ENCODE measurements at regions not wholly inside any gene's neighbourhood (a gene's known extent, or its start where the extent isn't known, plus 50 kb on each side); places are given as distances from the start of the nearest gene placed in this dataset.

DNA sequence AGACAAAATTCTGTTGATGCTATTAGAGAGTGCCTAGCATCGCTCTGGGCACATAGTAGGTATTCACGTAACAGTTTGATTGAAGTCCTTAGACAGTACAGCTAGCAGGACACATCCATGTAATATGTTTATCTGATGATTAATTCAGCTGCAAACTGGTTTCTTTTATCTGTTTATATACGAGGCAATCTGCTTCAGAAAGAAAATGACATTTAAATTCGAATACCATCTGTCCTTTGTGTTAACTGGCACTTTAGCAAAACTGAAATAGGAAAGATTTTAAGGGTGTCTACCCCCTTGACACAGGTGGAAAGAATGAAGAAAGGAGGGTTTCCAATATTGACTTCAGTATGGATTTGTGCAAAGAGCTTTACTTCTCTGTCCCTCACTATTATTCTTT, 192.5 kb downstream of the MFSD1 start:
- CTCF ChIA-PET (ENCODE audit: low intra/inter-chr PET ratio) = no interaction called here
- Histone ChIP-seq H3K27ac (ENCODE audit: extremely low read depth, low read depth, low read length) (no peak overlapping the region), H3K4me3 (no peak overlapping the region), H3K4me2 (ENCODE audit: insufficient read depth, low read length) (no peak overlapping the region), H3K9me3 (replicated peaks; ENCODE audit: control insufficient read depth, insufficient read depth, low read depth, low read length) (no peaks in the 10 kb centered on the region), H4K20me1 (replicated peaks; ENCODE audit: control insufficient read depth, insufficient read depth, low read length) (no peaks in the 10 kb centered on the region), H3K4me1 (replicated peaks in 1 of 2; ENCODE audit: control insufficient read depth in 2 of 2, insufficient read depth in 2 of 2, low read length in 2 of 2) (no peaks in the 10 kb centered on the region), H3K36me3 (ENCODE audit: control insufficient read depth, insufficient read depth, low read length) (no peaks in the 10 kb centered on the region), H3K9me1 (ENCODE audit: control insufficient read depth, insufficient read depth, low read length) (no peaks in the 10 kb centered on the region), H3K79me2 (ENCODE audit: control insufficient read depth, insufficient read depth, low read length) (no peaks in the 10 kb centered on the region), H3K27me3 (ENCODE audit: control insufficient read depth in 2 of 2, insufficient read depth in 2 of 2, low read length in 2 of 2) (no peaks in the 10 kb centered on the region), H2AFZ (ENCODE audit: low read depth, low read length) (no peak overlapping the region), H3K9ac (ENCODE audit: insufficient read depth in 1 of 2, low read depth in 2 of 2, low read length in 2 of 2) (no peak overlapping the region)
- no TSS peak for BruUV-seq (replicated peaks)
- DNase-seq (ENCODE audit: extremely low read depth in 1 of 4, low spot score in 3 of 4) (no peak), ATAC-seq (no peak), FAIRE-seq (no peak)
- in situ Hi-C loops (cut with MboI) = no loop called here
- POLR2A ChIA-PET = no interaction called here
- WGBS (ENCODE audit: insufficient coverage, low coverage, missing lambda C conversion rate) = 0% methylated on average over 4 of the region's 4 CpGs
- no peak for TF ChIP-seq CREB1 (IDR thresholded peaks at IDR 0.05)
- no peak for TF ChIP-seq CREB1 (CRISPR knock-in tag; IDR thresholded peaks at IDR 0.05)
- TF ChIP-seq, protein P1, sequence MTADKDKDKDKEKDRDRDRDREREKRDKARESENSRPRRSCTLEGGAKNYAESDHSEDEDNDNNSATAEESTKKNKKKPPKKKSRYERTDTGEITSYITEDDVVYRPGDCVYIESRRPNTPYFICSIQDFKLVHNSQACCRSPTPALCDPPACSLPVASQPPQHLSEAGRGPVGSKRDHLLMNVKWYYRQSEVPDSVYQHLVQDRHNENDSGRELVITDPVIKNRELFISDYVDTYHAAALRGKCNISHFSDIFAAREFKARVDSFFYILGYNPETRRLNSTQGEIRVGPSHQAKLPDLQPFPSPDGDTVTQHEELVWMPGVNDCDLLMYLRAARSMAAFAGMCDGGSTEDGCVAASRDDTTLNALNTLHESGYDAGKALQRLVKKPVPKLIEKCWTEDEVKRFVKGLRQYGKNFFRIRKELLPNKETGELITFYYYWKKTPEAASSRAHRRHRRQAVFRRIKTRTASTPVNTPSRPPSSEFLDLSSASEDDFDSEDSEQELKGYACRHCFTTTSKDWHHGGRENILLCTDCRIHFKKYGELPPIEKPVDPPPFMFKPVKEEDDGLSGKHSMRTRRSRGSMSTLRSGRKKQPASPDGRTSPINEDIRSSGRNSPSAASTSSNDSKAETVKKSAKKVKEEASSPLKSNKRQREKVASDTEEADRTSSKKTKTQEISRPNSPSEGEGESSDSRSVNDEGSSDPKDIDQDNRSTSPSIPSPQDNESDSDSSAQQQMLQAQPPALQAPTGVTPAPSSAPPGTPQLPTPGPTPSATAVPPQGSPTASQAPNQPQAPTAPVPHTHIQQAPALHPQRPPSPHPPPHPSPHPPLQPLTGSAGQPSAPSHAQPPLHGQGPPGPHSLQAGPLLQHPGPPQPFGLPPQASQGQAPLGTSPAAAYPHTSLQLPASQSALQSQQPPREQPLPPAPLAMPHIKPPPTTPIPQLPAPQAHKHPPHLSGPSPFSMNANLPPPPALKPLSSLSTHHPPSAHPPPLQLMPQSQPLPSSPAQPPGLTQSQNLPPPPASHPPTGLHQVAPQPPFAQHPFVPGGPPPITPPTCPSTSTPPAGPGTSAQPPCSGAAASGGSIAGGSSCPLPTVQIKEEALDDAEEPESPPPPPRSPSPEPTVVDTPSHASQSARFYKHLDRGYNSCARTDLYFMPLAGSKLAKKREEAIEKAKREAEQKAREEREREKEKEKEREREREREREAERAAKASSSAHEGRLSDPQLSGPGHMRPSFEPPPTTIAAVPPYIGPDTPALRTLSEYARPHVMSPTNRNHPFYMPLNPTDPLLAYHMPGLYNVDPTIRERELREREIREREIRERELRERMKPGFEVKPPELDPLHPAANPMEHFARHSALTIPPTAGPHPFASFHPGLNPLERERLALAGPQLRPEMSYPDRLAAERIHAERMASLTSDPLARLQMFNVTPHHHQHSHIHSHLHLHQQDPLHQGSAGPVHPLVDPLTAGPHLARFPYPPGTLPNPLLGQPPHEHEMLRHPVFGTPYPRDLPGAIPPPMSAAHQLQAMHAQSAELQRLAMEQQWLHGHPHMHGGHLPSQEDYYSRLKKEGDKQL (CRISPR knock-in tag; IDR thresholded peaks at IDR 0.05; ENCODE audit: borderline replicate concordance) = no peak
- TF ChIP-seq ZNF146 (CRISPR knock-in tag; IDR thresholded peaks at IDR 0.05; ENCODE audit: unreplicated experiment) = no peak
- TF ChIP-seq, protein P2, sequence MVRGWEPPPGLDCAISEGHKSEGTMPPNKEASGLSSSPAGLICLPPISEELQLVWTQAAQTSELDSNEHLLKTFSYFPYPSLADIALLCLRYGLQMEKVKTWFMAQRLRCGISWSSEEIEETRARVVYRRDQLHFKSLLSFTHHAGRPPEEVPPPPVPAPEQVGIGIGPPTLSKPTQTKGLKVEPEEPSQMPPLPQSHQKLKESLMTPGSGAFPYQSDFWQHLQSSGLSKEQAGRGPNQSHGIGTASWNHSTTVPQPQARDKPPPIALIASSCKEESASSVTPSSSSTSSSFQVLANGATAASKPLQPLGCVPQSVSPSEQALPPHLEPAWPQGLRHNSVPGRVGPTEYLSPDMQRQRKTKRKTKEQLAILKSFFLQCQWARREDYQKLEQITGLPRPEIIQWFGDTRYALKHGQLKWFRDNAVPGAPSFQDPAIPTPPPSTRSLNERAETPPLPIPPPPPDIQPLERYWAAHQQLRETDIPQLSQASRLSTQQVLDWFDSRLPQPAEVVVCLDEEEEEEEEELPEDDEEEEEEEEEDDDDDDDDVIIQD (CRISPR knock-in tag; IDR thresholded peaks at IDR 0.05) = no peak
- no peak for TF ChIP-seq BRCA1 (IDR thresholded peaks at IDR 0.05)
- TF ChIP-seq BRCA1 (CRISPR knock-in tag; IDR thresholded peaks at IDR 0.05) = no peak
- TF ChIP-seq NFATC3 (IDR thresholded peaks at IDR 0.05) = no peak
- intact Hi-C loops (cut with micrococcal nuclease) = no loop called here
